Smooth muscle cell of the brain vasculature (primary cell): ENCODE measurements at regions not wholly inside any gene's neighbourhood (a gene's known extent, or its start where the extent isn't known, plus 50 kb on each side); places are given as distances from the start of the nearest gene placed in this dataset.
A peak's percentile ranks its signal among the peaks of the same experiment; 100 is the strongest.
"Not testable (repeated sequence)": the region's sequence is repeated elsewhere in the genome, so short reads cannot be mapped to it uniquely, and the experiment has no call there.

Experiments
- DNase-seq: peaks from one replicate; pipeline ENCODE4 v3.0.0-alpha.2; 2012; ENCODE audit warnings: low read depth, low spot score

GRCh38 chr12:47307680-47308399 lies 228.1 kb upstream of the AMIGO2 start:
- peak; percentile 40 for DNase-seq

- not testable (repeated sequence) for DNase-seq
Measured at GRCh38 chr12:47306773-47307679, 227.3 kb upstream of the AMIGO2 start.

GRCh38 chr12:47306130-47306529 lies 226.4 kb upstream of the AMIGO2 start:
- no peak for DNase-seq

- DNase-seq, result no peak
Measured at GRCh38 chr12:47305464-47305863, 225.7 kb upstream of the AMIGO2 start.

- DNase-seq, result no peak
Measured at GRCh38 chr12:47303995-47304560, 224.3 kb upstream of the AMIGO2 start.

GRCh38 chr12:47303207-47303606 lies 223.4 kb upstream of the AMIGO2 start:
- no peak for DNase-seq

GRCh38 chr12:47302111-47302671 lies 222.4 kb upstream of the AMIGO2 start:
- no peak for DNase-seq

GRCh38 chr12:47299586-47299985 lies 219.8 kb upstream of the AMIGO2 start:
- DNase-seq, result no peak

- DNase-seq, result no peak
Measured at GRCh38 chr12:47297993-47298392, 218.2 kb upstream of the AMIGO2 start.

GRCh38 chr12:47296828-47297227 lies 217.1 kb upstream of the AMIGO2 start:
- no peak for DNase-seq

GRCh38 chr12:47293406-47293805 lies 213.6 kb upstream of the AMIGO2 start:
- no peak for DNase-seq

GRCh38 chr12:47286676-47287075 lies 206.9 kb upstream of the AMIGO2 start:
- DNase-seq, result no peak
